ENCODE measurements at regions not wholly inside any gene's neighbourhood (a gene's known extent, or its start where the extent isn't known, plus 50 kb on each side); places are given as distances from the start of the nearest gene placed in this dataset.

DNA sequence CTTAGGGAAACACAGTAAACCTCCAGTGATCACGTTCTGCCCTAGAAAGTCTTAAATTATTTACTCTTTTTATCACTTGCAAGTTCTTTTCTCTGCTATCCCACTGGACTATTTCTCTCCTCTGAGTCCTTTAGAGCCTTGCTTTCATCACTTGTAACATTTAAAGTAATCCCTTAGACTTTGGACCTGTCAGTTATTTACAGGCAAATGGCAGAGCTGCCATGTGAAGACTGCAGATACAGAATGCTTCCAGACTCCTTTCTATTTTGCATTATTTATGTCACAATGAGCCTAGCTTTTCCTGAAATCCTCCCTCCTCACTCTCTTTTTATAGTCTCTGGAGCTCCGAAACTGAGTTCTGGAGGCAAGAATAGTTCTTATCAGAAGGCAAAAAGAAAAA, 325.6 kb upstream of the TRIB2 start:
- no peak for DNase-seq

DNA sequence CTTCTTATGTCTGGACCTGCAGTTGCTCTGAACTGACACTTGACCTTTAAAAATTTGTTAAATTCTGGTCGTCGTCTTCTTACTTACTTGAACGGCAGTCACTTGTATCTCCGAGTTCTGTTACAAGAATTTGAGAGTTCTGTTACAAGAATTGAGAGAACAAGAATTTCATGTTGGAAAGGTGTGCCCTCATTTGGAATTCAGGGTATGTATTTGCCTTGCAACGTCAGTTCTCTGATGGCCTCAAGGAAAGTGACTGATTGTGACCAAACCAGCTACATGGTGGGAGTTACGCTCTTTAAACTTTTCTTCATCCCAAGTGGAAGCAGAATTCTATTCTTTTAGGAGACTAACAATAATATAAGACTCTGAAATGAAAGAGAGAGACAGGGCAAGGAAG, 320.0 kb upstream of the TRIB2 start:
- no peak for DNase-seq

DNA sequence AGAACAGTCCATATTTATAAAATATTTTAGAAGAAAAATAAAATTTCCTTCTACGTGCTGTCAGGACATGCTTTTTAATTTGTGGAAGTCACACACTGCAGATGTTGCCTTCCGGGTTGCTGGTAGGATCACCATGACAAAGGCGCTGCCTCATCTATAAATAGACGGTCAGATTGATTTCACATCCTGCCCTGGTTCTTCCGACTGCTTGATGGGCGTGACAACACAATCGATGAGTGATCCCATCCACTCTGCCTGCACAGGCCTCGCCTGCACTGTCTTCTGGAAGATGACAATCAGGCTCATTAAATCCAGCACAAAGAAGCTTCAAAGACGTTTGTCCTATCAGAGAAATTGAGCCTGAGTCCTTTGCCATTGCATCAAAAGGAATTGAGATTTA, 318.9 kb upstream of the TRIB2 start:
- DNase-seq, result no peak

DNA sequence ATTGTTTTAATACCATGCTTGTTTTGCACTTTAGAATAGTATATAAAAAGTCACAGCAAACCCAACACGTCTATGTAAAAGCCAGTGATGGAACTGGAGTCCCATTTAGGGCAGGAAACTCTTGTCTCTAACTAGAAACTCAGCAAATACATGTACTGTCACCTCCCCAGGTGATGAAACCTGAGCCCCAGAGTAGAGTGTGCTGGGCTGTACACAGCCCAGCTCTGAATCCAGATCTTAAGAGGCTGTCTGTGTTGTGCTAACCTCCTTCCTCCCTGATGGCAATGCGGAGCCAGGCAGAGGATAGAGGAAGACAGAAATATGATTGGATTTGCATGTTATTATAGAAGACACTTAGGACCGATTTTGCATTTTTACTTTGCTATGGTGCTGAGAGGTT, 317.5 kb upstream of the TRIB2 start:
- no peak for DNase-seq

DNA sequence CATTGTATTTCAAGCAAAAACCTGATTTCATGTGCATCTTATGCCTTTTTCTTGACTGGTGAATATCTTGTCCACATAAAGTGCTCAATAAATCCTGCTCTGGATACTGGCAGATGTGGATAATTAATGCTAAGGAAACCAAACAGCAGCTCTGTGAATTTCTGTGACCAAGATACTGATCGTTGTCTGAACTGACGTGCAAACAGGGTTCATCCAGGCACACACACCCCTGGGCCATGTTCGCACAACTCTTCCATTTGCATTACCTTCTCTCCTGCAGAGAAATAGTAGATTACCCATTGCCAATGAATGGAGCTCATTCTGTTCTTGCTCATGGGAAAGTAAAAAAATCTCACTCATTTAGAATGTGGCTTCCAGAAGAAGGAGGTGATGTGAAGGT, 316.2 kb upstream of the TRIB2 start:
- DNase-seq, result no peak

DNA sequence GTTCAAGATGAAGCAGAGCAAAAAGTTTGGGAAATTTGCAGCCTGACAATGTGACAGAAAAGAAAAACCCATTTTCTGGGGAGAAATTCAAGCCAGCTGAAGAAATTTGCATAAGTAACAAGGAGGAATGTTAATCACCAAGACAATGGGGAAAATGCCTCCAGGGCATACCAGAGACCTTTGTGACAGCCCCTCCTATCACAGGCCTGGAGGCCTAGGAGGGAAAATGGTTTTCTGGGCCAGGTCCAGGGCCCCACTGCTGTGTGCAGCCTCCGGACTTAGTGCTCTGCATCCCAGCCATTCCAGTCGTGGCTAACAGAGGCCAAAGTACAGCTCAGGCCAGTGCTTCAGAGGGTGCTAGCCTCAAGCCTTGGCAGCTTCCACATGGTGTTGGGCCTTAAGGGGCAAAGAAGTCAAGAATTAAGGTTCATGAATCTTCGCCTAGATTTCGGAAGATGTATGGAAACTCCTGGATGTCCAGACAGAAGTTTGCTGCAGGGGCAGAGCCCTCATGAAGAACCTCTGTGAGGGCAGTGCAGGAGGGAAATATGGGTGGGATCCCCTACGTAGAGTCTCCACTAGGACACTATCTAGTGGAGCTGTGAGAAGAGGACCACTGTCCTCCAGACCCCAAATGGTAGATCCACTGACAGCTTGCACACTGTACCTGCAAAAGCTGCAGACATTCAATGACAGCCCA, 314.1 kb upstream of the TRIB2 start:
- no peak for DNase-seq

DNA sequence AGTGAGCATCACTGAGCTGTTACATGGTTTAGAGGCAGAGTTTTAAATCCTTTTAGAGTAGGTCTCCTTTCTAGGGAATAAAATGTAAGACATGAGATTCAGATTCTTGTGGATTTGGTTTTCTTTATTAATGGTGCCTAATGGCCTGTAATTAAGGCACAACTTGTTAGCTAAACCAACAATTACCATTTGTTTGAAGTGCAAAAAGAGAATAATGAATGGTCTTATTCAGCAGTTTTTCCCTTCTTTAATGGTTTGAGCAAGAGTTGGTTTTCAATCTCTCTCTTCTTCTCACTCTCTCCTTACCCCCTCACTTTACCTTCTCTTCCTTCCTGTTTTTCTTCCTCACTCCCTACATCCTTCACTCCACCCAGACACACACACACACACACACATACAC, 312.2 kb upstream of the TRIB2 start:
- DNase-seq, result no peak

DNA sequence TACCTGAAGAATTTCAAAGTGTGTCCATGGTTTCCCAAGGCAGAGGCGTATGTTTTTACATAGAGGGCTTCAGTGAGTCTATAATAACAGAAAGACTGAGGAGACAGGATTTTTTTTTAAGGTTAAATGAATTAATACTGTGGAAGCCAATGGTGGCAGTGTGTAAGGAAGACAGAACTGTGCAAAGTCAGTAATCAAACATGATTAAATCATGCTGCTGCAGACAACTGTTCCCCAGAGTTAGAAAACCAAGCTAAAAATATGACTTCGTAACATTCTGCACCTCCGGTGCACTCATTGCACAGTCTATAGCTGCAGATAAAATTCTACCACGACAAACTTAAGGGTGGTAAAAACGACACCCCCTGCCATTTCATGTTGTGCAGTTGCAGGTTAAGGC, 309.6 kb upstream of the TRIB2 start:
- DNase-seq, result no peak

DNA sequence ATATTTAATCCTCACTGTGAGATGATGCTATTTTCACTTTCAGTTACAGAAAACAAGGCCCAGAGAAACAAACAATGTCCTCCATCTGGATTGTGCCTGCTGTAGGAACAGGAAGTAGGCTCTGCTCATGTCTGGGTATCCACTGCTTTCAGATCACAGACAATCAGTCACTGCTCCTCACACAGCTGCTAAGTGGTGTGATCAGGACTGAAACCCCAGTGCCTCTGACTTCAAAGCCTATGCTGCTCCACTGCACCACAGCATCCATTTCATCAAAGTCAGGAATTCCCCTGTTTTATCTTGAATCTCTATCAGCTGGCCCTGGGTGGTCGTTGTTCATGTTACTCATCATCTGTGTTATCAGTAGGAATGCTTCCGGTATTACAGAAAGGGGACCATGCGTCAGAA, 303.8 kb upstream of the TRIB2 start:
- DNase-seq, result peak; percentile 59

DNA sequence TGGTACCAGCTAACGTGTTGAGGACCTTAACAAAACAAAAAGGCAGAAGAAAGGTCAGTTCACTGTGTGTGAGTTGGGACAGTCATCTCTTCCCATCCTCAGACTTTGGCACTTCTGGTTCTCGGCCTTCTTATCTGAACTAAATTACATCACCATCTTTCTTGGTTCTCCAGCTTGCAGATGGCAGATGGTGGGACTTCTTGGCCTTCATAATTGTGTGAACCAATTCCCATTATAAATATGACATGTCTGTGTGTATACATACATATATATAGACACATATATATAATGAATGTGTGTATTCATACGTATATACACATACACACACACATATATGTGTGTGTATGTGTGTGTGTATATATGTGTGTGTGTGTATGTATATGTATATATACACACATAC, 301.2 kb upstream of the TRIB2 start:
- DNase-seq, result no peak

DNA sequence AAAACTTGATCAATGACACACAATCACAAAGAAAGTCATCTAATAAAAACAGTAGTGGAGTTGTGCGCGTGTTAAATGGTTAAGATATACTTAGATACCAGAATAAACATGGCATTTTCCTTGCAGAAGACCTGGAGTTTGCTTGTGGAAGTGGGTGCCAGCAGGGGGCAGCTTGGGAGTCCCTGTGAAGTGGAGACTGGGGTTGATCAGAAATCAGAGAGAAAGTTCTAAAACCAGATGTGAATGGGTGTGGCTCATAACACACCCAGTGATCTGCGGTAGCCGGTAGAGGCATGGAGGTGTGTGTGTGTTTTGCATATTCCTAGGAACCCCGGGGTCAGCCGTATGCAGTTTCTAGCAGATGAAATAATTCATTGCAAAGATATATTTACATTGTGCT, 300.1 kb upstream of the TRIB2 start:
- DNase-seq, result peak; percentile 79

DNA sequence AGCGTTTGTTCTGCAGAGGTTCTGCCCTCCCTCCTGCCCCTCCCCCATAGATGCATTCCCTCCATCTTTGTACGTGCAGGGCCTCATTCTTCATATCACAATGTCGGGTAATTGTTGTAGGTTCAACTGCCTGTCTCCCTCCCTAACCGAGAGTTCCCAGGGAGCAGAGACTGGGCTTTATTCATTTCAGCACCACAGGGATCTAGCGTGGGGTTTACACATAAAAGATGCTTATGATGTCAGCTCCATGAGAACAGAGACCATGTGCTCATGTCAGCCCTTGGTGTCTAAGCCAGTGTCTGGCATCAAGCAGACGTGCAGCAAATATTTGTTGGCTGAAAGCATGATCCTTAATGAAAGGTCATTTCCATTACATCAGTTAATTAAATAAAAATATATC, 298.9 kb upstream of the TRIB2 start:
- no peak for DNase-seq

DNA sequence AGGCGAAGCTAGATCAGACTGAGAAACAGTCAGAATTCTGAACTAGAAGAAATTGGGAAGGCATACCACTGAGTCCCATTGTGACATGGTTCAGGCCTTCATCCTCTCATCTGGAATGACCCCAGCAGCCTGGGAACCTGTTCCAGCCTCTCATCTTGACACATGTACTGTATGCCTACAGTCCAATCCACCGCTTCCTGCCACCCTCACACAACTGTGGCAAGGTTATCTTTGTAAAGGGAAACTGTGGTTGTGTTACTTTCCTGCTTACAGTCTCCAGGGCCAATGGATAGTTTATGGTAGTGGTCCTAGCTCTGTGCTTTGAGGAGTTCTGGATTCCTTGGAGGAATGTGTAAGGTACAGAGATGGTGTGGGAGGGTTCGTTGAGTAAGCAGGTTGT, 296.9 kb upstream of the TRIB2 start:
- DNase-seq, result no peak

DNA sequence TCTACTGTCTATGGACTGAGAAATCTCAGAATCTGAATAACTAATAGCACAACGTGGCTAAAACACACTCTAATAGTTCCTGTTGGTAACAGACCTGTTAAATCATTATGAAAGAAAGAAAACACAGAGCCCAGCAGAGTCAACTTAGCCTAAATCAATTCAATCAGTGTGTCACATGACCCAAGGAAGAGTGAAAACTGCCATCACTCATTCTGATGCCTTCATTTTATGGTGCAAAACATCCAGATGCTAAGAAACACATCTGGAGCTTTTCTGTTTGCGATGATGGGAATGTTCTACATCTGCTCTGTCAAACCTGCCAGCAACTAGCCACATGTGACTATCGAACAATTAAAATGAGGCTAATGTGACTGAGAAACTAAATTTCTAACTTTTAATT, 295.7 kb upstream of the TRIB2 start:
- DNase-seq, result no peak

DNA sequence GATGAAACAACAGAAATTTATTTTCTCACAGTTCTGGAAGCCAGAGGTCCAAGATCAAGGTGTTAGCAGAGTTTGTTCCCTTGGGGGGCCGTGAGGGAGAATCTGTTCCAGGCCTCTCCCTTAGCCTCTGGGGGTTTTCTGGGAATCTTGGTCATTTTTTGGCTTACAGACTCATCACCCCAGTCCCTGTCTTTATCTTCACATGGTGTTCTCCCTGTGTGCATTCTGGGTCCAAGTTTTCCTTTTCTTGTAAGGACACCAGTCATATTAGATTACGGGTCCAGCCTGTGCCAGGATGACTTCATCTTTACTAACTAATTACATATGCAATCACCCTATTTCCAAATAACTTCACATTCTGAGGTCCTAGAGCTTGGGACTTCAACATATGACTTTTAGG, 292.5 kb upstream of the TRIB2 start:
- no peak for DNase-seq

DNA sequence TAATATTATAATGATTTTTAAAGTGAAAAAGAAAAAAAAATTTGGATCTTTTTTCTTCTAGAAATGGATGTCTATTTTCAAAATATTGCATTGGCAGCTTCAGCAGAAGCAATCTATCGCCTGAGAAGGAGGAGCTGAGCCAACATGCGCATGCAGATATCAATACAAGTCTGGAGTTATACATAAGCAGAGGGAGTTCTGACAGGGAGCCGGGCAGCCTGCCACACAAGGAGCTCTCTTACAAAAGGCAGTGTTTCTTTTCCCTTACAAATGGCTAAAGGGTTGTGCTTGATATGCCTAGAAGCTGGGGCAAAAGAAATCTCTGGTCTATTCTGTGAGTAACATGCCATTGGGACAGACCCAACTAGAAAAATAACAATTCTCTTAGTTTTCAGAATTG, 291.9 kb upstream of the TRIB2 start:
- DNase-seq, result no peak

DNA sequence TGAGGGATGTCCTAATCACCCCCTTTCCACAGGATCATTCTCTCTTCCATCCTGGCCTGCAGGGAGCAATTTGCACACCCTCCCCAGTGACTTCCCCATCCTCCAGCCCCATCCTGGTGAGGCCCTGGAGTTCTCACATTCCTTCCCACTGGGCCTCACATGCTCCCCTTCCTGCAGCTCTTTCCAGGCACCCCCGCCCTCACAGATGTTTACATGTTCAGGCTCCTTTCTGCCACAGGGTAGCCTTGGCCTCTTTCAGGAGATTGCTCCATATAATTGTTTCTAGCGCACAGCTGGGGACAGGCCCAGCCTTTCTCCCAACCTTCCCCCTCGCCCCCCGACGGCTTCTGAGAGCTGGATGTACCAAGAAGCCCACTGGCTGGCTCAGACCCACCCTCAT, 288.4 kb upstream of the TRIB2 start:
- no peak for DNase-seq

DNA sequence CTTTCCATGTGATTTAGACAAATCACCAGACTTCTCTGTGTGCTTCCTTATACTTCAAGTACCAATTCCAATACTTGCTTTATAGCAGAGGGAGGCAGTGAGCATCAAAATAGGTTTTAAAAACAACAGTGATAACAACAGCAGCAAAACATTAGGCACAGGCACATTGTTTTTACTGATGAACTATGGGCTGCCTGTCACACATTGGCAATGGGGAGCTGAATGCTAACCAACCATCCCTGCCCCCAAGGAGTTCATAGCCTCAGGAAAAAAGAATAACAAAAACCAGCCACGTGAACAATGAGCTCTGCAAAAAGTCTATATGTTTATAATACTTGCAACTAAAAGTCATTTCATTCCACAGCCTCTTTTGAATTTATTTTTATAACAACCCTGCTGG, 287.9 kb upstream of the TRIB2 start:
- no peak for DNase-seq

DNA sequence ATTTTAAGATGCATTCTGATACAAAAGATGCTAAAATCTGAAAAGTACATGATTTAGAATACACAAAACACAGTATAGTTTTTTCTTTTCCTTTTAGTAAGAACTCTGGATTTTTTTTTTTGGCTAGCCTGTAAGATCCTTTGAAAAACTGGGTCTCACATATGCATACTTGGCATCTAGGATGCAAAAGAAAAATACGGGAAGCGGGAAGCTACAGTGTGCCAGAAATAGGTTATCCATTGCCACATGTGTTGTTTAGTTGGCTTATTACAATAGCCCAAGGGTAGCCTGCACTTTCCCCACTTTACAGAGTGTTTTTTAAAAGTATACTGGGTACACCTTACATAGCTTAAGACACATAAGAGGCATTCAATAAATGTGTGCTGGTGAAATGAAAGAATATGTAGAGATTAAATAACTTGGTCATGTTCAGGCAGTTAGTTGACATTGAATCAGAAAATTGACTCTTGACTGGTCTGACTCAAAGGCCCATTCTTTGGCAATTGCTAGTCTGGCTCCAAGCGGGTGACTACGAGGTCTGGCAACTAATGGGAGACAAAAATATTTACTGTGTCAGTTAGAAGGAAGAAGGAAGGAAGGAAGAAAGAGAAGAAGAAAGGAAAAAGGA, 286.8 kb upstream of the TRIB2 start:
- DNase-seq, result no peak

DNA sequence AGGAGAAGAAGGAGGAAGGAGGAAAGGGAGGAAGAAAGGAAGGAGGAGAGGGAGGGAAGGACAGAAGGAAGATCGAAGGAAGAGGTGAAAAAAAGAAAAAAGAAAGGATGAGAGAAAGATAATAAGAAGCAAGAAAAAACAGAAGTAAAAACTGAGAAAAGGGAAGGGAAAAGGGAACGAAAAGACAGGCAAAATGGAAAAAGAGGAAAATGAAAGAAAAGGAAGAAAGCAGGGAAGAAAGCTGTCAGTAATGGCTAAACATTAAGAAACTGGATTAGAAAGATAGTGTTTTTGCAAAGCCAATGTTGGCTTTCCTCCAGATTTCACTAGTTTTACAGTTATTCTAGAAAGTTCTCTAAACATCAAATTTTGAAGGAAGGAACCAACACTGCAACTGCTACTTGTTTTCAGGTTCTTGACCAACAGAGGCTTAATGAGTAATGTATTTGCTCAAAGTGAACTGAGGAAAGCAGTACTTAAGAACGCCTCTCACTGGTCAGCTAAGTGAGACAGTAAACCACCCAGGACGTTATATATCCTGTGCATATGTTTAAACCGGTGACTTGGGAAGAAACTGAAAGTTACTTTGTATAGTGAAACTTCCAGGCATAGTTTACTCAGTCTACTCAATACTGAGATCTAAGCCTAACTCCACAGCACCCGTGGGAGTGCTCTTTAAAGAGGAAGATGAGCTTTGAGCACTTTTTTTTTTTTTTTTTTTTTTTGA, 286.2 kb upstream of the TRIB2 start:
- peak; percentile 43 for DNase-seq

DNA sequence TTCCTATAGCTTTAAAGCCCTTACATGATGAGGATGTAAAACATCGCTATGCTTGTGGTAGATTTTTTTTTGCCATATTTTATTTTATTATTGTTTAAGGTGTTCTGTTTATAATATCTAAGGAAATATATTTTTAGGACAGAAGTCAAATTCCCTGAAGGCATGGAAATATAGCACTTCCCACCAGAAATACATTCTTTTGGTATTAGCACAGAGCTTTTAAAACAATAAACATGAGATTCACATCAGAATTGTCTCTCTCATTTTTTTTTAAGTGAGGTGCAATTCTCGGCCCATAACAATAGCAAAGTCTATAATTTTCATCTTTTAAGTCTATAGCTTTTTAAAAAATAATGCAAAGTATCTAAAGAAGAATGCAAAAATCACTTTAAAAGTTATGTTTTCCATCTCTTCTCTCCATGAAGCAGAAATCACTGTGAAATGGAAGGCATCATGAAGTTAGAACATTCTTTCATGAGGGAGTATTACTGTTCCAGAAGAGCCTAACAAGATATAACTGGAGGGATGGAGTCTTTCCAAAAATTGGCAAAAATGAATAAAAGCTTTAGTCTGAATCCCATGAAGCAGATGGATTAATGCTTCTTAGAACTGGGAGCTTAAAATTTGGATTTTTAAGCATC, 283.6 kb upstream of the TRIB2 start:
- DNase-seq, result no peak

DNA sequence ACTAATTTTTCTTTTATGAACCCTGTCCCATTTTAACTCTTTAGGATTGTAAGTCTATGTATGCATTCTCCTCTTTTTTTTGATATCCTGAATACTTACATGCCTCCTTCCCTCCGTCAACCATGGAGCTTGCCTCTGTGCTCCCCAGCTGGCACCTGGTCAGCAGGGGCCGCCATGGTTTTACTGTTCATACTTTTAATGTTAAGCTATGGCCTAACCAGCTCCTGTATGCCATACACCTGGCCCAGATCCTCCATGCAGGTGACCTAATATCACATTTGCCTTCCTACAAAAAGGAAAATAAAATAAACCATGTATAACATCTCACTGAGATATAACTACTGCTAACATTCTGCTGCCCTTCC, 283.1 kb upstream of the TRIB2 start:
- peak; percentile 31 for DNase-seq

DNA sequence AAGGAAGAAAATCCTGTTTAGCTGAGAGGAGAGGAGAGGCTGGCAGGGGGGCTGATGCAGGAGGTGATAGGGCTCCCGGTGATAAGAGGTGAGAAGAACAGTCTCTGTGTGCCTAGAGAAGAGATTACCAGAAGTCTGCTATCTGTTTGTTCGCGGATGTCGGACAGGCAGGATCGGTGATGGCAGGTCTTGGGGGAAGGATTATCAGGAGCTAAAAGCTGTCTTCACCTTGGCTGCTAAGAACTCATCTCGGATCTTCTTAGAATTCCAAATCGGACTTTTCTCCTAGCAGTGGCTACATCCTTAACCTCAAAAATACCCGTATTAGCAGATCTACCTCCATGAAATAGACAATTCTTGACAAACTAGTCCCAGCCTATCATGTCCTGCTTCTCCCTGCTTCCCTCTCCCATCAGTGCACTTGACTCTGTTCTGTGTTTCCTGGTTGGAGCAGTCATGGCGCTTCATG, 282.1 kb upstream of the TRIB2 start:
- no peak for DNase-seq

Measured in CD4-positive, alpha-beta T cell treated with Interleukin-10 for 1 hour (primary cell).